ENCODE measurements at regions not wholly inside any gene's neighbourhood (a gene's known extent, or its start where the extent isn't known, plus 50 kb on each side); places are given as distances from the start of the nearest gene placed in this dataset.

DNA sequence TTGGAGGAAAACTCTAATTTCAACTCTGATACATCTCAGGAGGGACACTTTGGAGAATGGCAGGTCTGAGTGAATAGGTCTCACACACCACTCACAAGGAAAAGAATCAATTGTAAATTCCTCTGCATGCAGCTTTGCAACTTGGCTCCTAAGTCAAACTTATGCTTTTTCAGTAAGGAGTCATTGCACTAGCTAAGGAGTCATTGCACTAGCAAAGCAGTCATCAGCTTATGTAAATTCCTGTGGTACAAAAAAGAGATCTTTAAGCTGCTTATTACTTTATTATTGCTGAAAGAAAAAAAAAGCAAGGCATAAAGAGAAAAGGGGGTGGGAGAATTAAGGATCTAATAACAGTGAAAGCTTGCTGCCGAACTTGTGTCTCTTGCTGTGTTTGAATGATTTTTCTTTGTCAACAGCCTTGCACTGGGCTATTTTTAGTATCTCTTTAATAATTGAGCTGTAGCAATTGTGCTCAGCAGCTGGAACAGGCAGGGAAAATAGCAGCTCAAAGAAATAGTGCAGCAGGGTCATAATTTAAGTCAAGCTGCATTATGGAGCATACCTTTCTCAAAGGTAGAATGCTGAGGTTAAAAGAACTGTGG is 154.3 kb upstream of the ARPP21 start:
- no peak for DNase-seq (ENCODE audit: low read depth)

DNA sequence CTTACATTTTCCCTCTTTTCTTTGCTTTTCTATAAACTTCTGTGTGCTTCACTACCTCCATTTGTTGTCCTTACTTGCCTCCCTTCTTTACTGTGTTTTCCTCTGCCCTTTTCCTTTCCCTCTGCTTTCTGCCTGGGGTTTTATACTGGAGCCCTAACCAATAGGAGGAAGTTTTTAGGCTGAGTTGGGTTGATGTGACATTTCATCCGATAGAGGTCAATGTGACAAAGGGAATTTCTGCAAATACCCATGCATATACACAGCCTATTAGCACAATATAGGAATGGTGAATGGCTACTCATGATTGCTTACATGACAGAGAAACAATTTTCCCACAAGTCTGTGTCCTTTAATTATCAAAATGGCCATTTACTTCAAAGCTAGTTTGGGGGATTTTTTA is 153.0 kb upstream of the ARPP21 start:
- DNase-seq (ENCODE audit: low read depth) = no peak

DNA sequence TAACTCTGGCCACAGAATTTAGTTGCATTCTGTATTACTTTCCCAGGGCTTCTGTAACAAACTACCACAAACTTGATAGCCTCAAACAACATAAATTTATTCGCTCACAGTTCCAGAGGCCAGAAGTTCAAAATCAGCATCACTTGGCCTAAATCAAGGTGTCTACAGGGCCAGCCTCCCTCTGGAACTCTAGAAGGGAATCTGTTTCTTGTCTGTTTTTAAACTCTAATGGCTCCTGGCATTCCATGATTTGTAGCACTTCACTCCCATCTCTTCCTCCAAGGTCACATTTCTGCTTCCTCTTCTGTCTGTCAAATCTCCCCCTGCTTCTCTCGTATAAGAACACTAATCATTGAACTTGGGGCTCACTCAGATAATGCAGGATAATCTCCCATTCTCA is 151.9 kb upstream of the ARPP21 start:
- no peak for DNase-seq (ENCODE audit: low read depth)

DNA sequence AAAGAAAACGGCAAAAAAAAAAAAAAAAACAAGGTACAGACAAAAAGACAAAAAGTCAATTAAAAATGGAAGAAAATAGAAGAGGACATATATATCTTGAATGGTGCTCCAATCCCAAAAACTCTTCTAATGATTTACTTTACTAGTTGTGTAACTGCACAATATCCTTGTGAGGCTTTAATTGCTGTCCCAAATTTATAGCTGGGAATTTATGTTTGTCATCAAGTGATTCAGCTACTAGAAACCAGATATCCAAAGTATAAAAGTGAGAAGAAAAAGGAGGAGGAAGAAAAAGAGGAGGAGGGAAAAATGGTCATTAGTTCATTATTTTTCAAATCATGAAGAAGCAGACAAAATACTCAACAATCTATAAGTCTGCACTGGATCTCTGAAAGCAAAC is 150.8 kb upstream of the ARPP21 start:
- no peak for DNase-seq (ENCODE audit: low read depth)

DNA sequence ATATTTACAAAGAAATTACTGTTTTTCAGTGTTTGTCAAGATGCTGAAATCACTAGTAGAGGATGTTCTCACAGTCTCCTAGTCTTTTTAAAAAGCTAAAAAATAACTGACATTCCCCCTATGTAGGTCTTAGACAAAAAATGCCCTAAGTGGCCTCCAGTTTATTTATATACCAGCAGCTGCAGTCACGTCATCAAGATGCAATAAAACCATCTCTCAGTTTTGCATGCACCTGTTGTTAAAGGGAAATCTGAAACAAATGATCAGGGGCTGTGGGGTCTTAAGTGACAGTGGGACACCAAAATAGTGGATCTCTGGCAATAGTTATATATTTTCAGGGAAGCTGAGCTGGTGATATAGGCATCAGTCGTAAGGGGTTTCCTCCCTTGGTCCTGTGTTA is 146.5 kb upstream of the ARPP21 start:
- DNase-seq (ENCODE audit: low read depth) = no peak

DNA sequence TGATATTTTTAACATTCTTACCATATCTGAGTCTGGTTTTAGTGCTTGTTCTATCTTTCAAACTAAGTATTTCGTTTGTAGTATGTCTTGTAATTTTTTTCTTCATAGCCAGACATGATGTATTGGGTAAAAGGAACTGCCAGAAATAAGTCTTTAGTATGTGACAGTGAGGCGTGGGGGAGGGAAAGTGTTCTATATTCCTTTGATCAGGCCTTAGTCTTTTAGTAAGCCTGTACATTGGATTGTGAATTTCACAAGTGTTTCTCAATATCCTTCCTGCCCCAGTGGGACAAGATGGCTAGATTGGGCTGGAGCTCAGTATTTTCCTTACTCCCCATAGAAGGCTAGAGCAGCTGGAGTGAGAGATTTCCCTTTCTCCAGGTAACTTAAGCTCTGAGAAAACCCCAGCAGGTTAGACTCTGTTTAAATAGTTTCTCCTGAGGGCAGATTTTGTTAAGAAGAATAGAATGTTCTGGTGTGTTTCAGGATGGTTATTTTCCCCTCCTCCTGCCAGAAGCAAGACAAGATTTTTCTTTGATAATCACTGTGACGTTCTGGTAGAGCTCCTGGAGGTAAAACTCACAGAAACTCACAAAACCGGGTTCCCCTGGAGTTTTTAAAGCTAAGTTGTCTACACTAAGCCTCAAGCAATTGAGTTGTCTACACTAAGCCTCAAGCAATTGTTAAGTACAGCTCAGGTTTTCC is 140.7 kb upstream of the ARPP21 start:
- no peak for DNase-seq (ENCODE audit: low read depth)

DNA sequence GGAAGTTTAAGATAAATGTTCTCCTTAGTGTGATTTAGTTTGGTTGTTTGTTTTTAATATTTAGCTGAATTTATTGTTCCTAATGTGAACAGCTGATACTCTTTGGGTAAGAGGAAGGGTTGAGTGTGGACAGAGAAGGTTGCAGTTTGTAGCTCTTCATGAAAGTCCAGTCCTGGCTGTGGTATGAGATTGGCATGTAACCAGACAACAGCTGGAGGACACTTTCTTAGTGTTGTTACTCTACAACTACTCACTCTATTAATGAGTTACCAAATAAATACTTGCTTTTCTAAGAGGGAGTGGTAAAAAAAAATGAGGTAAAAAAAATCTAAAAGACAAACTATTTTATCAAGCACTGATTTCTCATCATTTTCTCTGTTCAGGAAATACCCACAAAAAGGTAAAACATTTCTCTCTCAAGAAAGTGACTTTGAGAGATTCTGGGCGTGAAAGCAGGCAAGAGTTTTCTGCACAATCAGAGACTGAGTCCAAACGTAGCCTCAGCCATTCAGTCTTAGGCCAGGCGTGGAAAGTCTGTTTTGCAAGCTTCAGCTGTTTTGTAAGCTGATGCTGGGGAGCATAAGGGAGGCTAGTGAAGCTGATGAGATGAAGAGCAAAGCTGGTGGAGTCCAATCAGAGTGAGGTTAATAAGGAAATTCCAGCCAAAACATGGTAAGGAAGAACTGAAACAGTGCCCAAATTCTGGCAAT is 138.5 kb upstream of the ARPP21 start:
- no peak for DNase-seq (ENCODE audit: low read depth)

DNA sequence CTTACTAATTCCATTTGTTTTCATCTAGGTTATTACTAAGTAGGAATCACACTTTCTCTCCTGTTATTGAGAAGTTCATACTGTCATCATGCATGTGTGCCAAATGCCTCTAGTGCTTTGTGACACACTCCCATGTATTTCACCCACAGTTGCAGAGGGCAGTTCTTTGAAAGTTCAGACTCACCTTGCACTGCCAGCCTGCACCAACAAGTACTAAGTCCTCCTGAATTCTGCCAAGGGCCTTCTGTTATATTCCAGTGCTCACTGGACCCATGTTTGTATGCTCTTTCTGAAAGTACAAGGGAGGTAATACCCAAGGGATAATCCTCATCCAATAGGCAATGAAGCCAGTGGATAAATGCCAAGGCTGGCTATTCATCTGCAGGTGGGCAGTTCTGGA is 136.6 kb upstream of the ARPP21 start:
- DNase-seq (ENCODE audit: low read depth) = no peak

DNA sequence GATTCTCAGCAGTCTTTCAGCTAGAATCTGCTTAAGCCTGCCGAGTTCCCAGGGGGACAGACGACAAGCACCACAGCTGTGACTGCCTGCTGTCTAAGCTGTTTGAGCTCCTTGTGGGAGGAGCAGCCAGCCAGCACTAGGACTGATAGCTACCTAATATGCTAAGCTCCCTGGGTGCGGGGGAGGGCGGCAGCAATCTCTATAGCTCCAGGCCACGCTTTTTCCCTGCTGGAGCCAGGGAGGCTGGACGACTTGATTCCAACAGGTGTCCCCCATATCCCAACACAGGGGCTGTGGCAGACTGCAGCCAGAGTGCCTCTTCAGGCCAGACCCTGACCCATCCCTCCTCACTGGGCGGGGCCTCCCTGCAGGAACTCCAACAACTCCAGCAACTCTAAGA is 134.1 kb upstream of the ARPP21 start:
- no peak for DNase-seq (ENCODE audit: low read depth)

DNA sequence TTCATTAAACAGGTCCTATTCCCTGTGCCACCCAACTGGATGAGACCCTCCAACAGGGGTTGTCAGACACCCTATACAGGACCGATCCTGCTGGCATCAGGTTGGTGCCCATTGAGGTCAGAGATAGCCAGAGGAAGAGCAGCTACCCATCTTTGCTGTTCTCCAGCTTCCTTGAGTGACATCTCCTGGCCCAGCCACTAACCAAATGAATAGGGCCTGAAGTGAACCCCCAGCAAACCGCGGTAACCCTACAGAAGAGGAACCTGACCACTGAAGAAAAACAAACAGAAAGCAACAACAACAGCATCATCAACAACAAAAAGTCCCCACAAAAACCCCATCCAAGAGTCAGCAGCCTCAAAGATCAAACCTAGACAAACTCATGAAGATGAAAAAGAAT is 133.6 kb upstream of the ARPP21 start:
- no peak for DNase-seq (ENCODE audit: low read depth)

DNA sequence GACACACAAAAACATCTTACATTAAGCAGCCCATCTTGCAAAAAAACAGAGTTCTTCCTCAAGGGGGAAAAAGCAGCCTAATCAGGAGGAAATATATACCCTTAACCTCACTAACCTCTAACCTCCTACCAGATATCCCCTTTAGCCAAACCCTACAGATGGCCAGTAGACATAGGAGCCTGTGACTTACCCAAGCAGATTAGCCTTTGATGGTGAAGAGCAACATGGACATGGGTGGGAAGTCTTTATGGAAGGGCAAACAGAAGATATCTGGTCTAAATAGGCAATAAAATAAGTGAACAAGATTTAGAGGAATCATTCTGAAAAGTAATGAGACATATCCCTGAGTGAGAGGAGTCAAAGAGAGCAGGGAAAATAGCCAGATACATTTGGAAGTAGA is 119.4 kb upstream of the ARPP21 start:
- DNase-seq (ENCODE audit: low read depth) = no peak

DNA sequence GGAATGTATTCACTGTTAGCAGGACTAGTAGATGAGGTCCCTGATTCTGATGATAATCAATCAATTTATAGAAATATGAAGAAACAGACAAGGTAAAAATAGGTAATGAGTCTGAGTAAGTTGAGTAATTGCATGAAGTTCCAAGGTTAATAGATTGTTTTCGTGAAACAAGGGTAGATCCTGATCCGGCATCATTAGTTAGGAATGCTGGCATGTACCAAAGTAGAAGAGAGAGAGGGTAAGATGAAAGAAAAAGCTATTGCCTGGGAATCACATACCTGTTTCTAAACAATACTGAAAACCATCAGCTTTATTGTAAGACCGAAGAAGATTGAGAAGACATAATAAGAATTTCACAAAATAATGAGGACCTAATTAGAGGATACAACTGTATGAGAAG is 118.1 kb upstream of the ARPP21 start:
- DNase-seq (ENCODE audit: low read depth) = no peak

DNA sequence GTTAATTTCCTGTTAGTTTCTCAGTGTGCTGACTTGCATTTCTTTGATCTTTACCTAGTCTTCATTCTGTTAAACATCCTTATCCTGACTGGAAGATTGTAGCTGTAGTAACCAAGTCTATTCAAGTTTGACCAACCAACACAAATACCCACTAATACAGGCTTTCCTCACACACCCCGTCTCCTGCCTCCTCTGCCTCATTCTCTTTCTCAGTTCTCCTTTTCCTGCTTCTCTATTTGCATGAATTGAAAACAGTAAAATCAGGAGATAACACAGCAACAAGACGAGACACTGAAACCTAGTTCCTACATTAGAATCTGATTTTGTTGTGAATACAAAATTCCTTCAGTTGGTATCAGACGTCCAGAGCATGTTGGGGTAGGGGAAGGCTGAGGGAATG is 116.9 kb upstream of the ARPP21 start:
- no peak for DNase-seq (ENCODE audit: low read depth)

DNA sequence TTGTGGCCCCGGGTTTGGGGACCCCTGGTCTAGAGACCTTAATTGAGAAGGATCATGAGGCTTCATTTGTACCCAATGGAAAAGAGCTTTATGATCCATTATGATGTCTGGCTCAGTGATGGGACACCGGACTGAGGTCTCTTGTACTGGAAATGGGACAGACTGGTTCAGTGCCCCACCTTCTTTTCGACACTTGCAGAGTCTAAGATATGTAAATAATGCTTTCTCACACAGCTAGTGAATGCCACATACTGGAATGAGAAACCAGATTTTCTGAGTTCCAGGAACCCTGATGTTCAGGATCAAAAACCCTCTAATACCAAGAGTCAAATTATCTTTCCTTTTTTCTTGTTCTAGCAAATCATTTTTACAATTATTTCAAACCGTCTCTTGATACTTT is 116.3 kb upstream of the ARPP21 start:
- DNase-seq (ENCODE audit: low read depth) = no peak

DNA sequence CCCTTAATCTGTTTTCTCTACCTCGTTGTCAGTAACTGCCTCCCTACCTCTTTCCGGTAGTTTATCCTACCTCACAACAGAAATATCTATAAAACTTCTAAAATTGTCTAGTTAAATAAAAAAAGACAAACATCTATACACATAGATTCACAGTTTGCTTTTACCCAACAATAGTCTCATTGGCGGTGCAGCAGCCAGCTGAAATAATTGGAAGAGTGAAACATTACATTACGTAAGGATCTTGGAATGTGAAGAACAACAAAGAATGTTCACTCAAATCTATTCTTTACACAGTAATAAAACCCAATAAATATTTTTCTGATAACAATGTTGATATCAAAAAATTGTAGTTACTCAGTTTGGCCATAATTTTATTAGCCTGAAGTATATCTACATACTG is 115.5 kb upstream of the ARPP21 start:
- no peak for DNase-seq (ENCODE audit: low read depth)

DNA sequence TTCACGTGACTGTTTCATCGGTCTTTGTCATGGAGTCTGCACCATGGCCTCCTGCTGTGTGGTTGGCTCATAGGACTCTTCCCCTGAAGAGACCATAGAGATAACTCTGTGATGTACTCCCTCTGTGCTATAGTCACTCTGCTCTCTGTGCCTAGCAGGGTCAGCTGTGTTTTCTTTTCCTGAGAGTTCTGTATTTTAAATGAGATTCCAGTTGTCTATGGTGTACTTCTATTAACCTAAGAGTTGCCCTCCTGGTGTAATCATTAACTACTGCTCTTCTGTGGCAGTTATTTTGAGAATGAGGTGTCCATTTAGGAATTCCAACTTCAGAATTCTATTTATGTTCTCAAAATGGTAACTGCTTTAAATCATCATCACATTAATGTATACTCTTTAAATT is 114.5 kb upstream of the ARPP21 start:
- no peak for DNase-seq (ENCODE audit: low read depth)

DNA sequence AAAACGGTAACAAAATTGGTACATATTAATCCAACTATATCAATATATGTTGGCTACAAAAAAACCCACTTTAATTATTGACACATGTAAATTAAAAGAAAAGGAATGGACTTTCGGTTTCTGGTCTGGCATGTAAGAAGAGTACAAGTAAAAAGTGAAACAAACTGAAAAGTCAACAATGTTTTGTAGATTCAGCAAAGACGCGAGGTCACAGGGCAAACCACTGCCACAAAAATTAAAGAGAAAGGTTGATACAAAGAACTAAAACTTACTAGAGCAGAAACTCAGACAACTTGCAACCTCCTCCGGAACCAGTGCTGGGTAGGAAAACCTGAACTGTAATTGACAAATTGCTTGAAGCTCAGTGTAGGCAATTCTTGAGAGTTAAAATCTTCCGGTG is 110.6 kb upstream of the ARPP21 start:
- no peak for DNase-seq (ENCODE audit: low read depth)

DNA sequence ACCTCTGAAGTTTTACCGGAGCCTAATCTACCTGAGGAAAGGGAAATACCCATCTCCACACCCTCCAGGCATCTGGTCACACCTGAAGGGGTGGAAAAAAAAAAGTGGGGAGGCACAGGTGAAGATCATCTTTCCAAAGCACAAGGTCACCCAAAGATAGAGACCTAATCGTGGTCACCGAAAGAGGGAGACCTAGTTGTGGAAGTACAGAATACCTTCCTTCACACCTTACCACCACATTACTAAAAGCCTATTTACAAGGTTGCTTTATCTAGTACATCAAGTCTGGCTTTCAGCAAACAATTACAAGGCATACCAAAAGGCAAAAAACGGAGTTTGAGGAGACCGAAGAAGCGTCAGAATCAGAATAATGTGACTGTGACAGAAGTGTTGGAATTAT is 110.0 kb upstream of the ARPP21 start:
- DNase-seq (ENCODE audit: low read depth) = no peak

DNA sequence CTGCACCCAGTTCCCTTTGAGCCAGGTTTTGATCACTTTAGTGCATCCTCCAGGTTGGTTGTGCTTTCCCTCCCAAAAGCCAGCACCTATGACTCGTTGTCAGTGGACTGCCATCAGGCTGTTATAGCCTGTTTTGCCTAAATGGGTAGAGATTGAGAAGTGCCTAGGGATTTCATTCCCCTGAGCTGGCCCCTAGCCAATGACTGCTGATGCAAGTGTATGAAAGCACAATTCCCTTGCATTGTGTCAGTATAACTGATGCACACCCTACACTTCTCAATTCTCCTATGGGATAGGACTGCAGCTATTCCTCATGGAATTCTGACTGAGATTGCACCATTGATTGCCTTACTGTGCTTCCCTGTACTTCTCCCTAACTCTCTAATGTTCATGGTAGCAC is 102.1 kb upstream of the ARPP21 start:
- DNase-seq (ENCODE audit: low read depth) = no peak

DNA sequence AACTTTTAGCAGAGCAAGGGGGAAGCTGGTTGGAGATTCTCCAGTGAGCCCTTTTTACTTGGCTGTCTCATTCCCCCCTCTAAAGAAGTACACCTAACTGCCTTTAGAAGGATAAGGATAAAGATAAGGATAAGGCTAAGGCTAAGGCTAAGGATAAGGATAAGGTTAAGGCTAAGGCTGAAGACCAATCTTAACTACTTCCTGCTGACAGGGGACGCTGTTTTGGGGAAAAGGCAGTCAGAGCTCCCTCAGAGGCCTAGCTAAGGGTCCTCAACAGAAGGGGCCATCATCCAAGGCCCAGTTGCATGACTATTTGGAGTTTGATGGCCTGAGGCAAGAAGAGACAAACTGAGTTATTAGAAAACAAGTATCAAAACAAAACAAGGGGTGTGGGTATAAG is 94.3 kb upstream of the ARPP21 start:
- DNase-seq (ENCODE audit: low read depth) = no peak

DNA sequence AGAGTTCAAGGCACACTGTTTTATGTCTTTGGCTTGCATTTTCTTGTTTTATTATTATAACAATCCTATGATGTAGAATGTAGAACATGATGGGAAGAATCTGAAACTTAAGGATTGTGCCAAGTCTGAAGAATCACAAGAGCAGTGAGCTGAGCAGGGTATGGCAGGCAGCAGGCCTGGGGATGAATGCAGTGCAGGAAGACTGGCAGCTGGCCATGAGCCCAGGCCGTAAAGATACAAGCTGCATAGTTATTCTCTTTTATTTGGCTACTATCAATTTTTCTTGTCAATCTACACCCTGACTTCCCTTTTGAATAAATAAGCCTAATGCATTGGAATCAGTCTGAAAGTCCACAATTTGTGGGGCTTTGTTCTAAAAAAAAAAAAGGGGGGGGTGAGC is 89.6 kb upstream of the ARPP21 start:
- no peak for DNase-seq (ENCODE audit: low read depth)

DNA sequence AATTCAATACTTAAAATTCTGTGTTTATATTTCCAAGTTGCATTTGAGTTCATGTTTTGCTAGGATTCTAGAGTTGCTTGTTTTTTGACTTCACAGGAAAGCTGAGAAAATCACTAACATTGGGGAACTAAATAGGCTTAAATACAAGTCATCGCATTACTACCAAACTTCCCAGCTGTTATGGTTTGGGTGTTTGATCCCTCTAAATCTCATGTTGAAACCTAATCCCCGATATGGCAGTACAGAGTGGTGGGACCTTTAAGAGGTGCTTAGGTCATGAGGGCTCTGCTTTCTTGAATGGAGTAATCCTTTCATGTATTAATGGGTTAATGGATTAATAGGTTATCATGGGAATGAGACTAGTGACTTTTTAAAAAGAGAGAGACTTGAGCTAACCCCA is 77.2 kb upstream of the ARPP21 start:
- DNase-seq (ENCODE audit: low read depth) = no peak

DNA sequence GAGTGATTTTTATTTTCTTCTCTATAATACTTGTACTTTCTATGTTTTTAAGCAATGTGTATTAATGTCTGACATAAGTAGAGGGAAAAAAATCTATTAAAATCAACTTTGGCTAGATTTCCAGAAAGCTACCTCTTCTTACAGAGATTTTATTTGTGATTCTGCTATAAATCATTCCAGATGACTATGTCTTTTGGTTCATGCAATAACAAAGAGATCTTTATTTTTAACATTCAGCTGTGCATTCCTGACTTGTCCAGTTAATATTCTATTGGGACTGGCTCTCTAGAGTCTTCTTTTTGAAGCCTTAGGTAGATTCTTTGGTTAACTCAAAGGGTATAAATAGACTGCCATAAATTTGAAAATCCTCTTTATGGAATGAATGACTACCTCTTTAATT is 74.3 kb upstream of the ARPP21 start:
- no peak for DNase-seq (ENCODE audit: low read depth)

Data from T follicular helper cell (primary cell).